22Rv1 (cell line): ENCODE measurements at regions not wholly inside any gene's neighbourhood (a gene's known extent, or its start where the extent isn't known, plus 50 kb on each side); places are given as distances from the start of the nearest gene placed in this dataset.

ENCODE experiments used
- ZFX ChIP-seq: fragments of 450-650 bp; IDR thresholded peaks from 2 replicates; pipeline ENCODE4 v1.6.1; 2017; ENCODE audit warnings: antibody characterized with exemption, borderline replicate concordance
- TF ChIP-seq, protein P1 (sequence below): fragments of 450-650 bp; IDR thresholded peaks from 2 replicates; pipeline ENCODE4 v1.5.1; 2017; ENCODE audit warnings: mild to moderate bottlenecking

DNA sequence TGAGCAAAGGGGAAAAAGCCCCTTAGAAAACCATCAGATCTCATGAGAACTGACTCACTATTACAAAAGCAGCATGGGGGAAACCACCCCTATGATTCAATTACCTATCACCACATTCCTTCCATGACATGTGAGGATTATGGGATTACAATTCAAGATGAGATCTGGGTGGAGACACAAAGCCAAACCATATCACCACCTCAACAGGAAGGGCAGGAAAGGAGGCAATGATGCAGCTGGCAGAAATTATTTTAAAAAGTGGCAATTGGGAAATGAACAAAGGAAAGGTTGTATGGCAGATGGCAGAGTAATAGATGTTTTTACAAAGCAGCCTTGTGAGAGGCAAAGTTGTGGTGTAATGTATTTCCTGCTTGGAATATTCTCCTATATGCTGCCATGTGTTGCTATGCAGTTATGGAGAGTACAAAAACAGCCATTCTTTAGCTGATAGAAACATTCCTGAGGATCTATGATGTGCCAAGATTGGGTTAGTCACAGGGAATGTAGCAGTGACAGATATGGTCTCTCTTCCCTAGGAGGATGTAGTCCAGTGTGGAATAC is 138.8 kb downstream of the SMC2 start:
- TF ChIP-seq, protein P1, sequence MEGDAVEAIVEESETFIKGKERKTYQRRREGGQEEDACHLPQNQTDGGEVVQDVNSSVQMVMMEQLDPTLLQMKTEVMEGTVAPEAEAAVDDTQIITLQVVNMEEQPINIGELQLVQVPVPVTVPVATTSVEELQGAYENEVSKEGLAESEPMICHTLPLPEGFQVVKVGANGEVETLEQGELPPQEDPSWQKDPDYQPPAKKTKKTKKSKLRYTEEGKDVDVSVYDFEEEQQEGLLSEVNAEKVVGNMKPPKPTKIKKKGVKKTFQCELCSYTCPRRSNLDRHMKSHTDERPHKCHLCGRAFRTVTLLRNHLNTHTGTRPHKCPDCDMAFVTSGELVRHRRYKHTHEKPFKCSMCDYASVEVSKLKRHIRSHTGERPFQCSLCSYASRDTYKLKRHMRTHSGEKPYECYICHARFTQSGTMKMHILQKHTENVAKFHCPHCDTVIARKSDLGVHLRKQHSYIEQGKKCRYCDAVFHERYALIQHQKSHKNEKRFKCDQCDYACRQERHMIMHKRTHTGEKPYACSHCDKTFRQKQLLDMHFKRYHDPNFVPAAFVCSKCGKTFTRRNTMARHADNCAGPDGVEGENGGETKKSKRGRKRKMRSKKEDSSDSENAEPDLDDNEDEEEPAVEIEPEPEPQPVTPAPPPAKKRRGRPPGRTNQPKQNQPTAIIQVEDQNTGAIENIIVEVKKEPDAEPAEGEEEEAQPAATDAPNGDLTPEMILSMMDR: no peak
- TF ChIP-seq ZFX: no peak
